Lower leg skin (tissue), 4 donors: ENCODE measurements at regions not wholly inside any gene's neighbourhood (a gene's known extent, or its start where the extent isn't known, plus 50 kb on each side); places are given as distances from the start of the nearest gene placed in this dataset.
"Not testable (repeated sequence)": the region's sequence is repeated elsewhere in the genome, so short reads cannot be mapped to it uniquely, and the experiment has no call there.

Experiments
- DNase-seq, 2 donors: peaks; one replicate each; pipeline ENCODE4 v3.0.0-alpha.2; 2019; ENCODE audit warnings: low spot score in 2 of 2
- H3K4me3 ChIP-seq: fragments of 200-600 bp; sonication (generic); 2 replicates; pipeline ENCODE4 v1.5.1; 2017; ENCODE audit warnings: mild to moderate bottlenecking, low read depth; ENCODE audit not compliant: poor library complexity, severe bottlenecking
- CTCF ChIP-seq, 3 donors: fragments of 450-650 bp; IDR thresholded peaks; one replicate each; pipeline ENCODE4 v1.5.1; 2016; ENCODE audit warnings: antibody characterized with exemption in 3 of 3, mild to moderate bottlenecking in 3 of 3, moderate library complexity in 2 of 3
- POLR2A ChIP-seq, 2 donors: fragments of 450-650 bp; IDR thresholded peaks; one replicate each; pipeline ENCODE4 v1.6.1; 2016 to 2017; ENCODE audit warnings: antibody characterized with exemption in 2 of 2, mild to moderate bottlenecking in 1 of 2, moderate library complexity in 1 of 2
- WGBS, 2 donors: methylation state at CpG; one replicate each; pipeline ENCODE4 v1.1.5; 2018; 5-methylcytosine and 5-hydroxymethylcytosine counted together
- intact Hi-C: fragments of 100-400 bp; cut with DNase I; formaldehyde crosslinking; loops from one replicate; pipeline ENCODE4 v1.15.0; 2023; ENCODE audit warnings: low total_unique reads

- TF ChIP-seq CTCF (IDR thresholded peaks at IDR 0.05) (no peak), POLR2A (IDR thresholded peaks at IDR 0.05) (no peak)
- H3K4me3 ChIP-seq = no peak overlapping the region
- DNase-seq = no peak
- intact Hi-C loops = no loop called here
- WGBS, 2 donors = 92 to 93% methylated on average over 12 of the region's 12 CpGs
These were observed 109.1 kb downstream of the AKR1D1 start for GRCh38 chr7:138185132-138185908.

GRCh38 chr7:138186951-138187351 lies 110.7 kb downstream of the AKR1D1 start:
- 61 to 67% methylated on average over 6 of the region's 6 CpGs for WGBS, 2 donors
- DNase-seq = no peak
- TF ChIP-seq CTCF (IDR thresholded peaks at IDR 0.05) = no peak
- no peak for TF ChIP-seq POLR2A (IDR thresholded peaks at IDR 0.05)
- intact Hi-C loops = loop anchor here (2.0 kb wide), 1 partner anchor 24 kb away; no protein-coding TSS in a partner anchor
- H3K4me3 ChIP-seq = no peak overlapping the region

GRCh38 chr7:138188290-138188858 lies 112.1 kb downstream of the AKR1D1 start:
- no peak for TF ChIP-seq POLR2A (IDR thresholded peaks at IDR 0.05)
- no peak for TF ChIP-seq CTCF (IDR thresholded peaks at IDR 0.05)
- intact Hi-C loops = no loop called here
- H3K4me3 ChIP-seq = no peak overlapping the region
- DNase-seq = no peak
- WGBS, 2 donors = 73 to 84% methylated on average over 8 of the region's 8 CpGs

GRCh38 chr7:138194567-138194966 lies 118.3 kb downstream of the AKR1D1 start:
- 87 to 88% methylated on average over 8 of the region's 8 CpGs for WGBS, 2 donors
- intact Hi-C loops = no loop called here
- TF ChIP-seq POLR2A (IDR thresholded peaks at IDR 0.05) (no peak), CTCF (IDR thresholded peaks at IDR 0.05) (no peak)
- no peak for DNase-seq
- no peak overlapping the region for H3K4me3 ChIP-seq

- intact Hi-C loops = no loop called here
- 40 to 59% methylated on average over 2 of the region's 2 CpGs for WGBS, 2 donors
- TF ChIP-seq CTCF (IDR thresholded peaks at IDR 0.05) = no peak
- TF ChIP-seq POLR2A (IDR thresholded peaks at IDR 0.05) = no peak
- no peak for DNase-seq
- H3K4me3 ChIP-seq = no peak overlapping the region
These were observed 118.9 kb downstream of the AKR1D1 start for GRCh38 chr7:138195151-138195571.

GRCh38 chr7:138196503-138196946 lies 120.3 kb downstream of the AKR1D1 start:
- H3K4me3 ChIP-seq, DNase-seq, intact Hi-C loops: not testable (repeated sequence)
- WGBS, 2 donors = 30 to 42% methylated on average over 3 of the region's 3 CpGs
